SH-SY5Y (cell line): ENCODE measurements at regions not wholly inside any gene's neighbourhood (a gene's known extent, or its start where the extent isn't known, plus 50 kb on each side); places are given as distances from the start of the nearest gene placed in this dataset.

ENCODE experiments used
- GATA2 ChIP-seq: IDR thresholded peaks from 2 replicates; pipeline ENCODE4 v1.6.1; 2011; ENCODE audit warnings: mild to moderate bottlenecking, low read depth, low read length
- GATA3 ChIP-seq: IDR thresholded peaks from 2 replicates; pipeline ENCODE4 v1.6.1; 2011; ENCODE audit warnings: low read depth, mild to moderate bottlenecking, low read length, moderate library complexity

DNA sequence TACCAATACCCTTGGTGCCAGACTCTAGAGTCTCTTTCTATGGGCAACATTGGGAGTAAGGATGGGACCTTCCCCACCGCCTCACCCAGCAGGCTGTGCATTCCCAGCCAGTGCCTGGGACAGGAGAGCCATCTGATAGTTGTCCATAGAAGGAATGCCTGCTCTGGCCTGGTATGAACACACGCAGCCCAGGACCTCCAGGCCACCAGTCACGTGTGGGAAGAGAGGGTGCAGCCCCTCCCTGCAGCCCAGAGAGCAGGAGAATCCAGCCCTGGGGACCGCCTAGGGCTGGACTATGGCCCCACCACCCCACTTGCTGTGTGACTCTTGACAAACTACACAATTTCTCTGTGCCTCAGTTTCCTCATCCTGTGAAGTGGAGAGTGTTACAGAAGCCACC, 52.5 kb upstream of the ID2 start:
- TF ChIP-seq GATA3 = no peak
- no peak for TF ChIP-seq GATA2
